Small intestine (tissue), 7 donors: ENCODE measurements at regions not wholly inside any gene's neighbourhood (a gene's known extent, or its start where the extent isn't known, plus 50 kb on each side); places are given as distances from the start of the nearest gene placed in this dataset.
"Not testable (repeated sequence)": the region's sequence is repeated elsewhere in the genome, so short reads cannot be mapped to it uniquely, and the experiment has no call there.

ENCODE experiments used
- DNase-seq, 2 donors: peaks; one replicate each; pipeline versions ENCODE4 v3.0.0 to v3.0.0-alpha.2; 2013
- FAIRE-seq: peaks from 2 replicates; lab custom pipeline; 2012; peaks lifted over from hg19 to GRCh38; lab: Jason Lieb, UNC
- H3K27ac ChIP-seq, 3 donors: one replicate each; pipeline ENCODE4 v1.5.1; 2013; ENCODE audit warnings: low read length in 2 of 3, mild to moderate bottlenecking in 2 of 3, control low read depth in 1 of 3, inconsistent platforms in 1 of 3, low read depth in 1 of 3, moderate library complexity in 1 of 3
- H3K27me3 ChIP-seq, 3 donors: one replicate each; pipeline ENCODE4 v1.6.1; 2013; ENCODE audit warnings: low read length in 3 of 3, inconsistent platforms in 1 of 3; ENCODE audit not compliant: control insufficient read depth in 3 of 3, insufficient read depth in 3 of 3
- H3K36me3 ChIP-seq, 3 donors: one replicate each; pipeline ENCODE4 v1.6.1; 2013; ENCODE audit warnings: low read length in 3 of 3, inconsistent platforms in 1 of 3, low read depth in 1 of 3, mild to moderate bottlenecking in 1 of 3, moderate library complexity in 1 of 3; ENCODE audit not compliant: control insufficient read depth in 3 of 3, insufficient read depth in 2 of 3
- H3K4me1 ChIP-seq, 3 donors: one replicate each; pipeline ENCODE4 v1.6.1; 2013; ENCODE audit warnings: low read length in 2 of 3, inconsistent platforms in 1 of 3, low read depth in 1 of 3, mild to moderate bottlenecking in 1 of 3, moderate library complexity in 1 of 3; ENCODE audit not compliant: control insufficient read depth in 3 of 3, insufficient read depth in 2 of 3
- H3K4me3 ChIP-seq, 3 donors: one replicate each; pipeline ENCODE4 v1.5.1; 2013; ENCODE audit warnings: low read length in 3 of 3, control low read depth in 1 of 3, inconsistent platforms in 1 of 3, low read depth in 1 of 3, mild to moderate bottlenecking in 1 of 3, moderate library complexity in 1 of 3
- H3K9me3 ChIP-seq, 2 donors: one replicate each; pipeline ENCODE4 v1.6.1; 2013; ENCODE audit warnings: low read depth in 1 of 2, low read length in 1 of 2; ENCODE audit not compliant: control insufficient read depth in 2 of 2, insufficient read depth in 1 of 2
- WGBS, 3 donors: extraction: QIAGEN DNeasy Blood & Tissue Kit; methylation state at CpG; one replicate each; pipeline ENCODE4 v1.1.7; 2013; 5-methylcytosine and 5-hydroxymethylcytosine counted together
- donor health status: healthy with polysubstance abuse.
- donor health status: control.
- donor health status: control.
- donor health status: Bipolar disorder and iron deficiency.
- donor health status: healthy.

- H3K27me3 ChIP-seq: peaks cover 0 to 3% (median 0%) of the 10 kb centered on the region in 3 donors
- WGBS, 3 donors: 85 to 91% (median 90%) methylated on average over 3 of the region's 3 CpGs
- H3K9me3 ChIP-seq: no peaks in the 10 kb centered on the region
- no peak overlapping the region for H3K4me3 ChIP-seq
- no peaks in the 10 kb centered on the region for H3K4me1 ChIP-seq
- DNase-seq: no peak
- H3K27ac ChIP-seq: no peak overlapping the region
- FAIRE-seq: no peak
- no peaks in the 10 kb centered on the region for H3K36me3 ChIP-seq
Observed at GRCh38 chr5:158496624-158497023, 603.1 kb downstream of the EBF1 start.

- no peak for FAIRE-seq
Observed at GRCh38 chr5:158494541-158494940, 605.2 kb downstream of the EBF1 start.

GRCh38 chr5:158494044-158494443, 605.7 kb downstream of the EBF1 start:
- not testable (repeated sequence) for FAIRE-seq, H3K9me3 ChIP-seq, H3K27ac ChIP-seq, H3K27me3 ChIP-seq, DNase-seq, H3K4me1 ChIP-seq, H3K36me3 ChIP-seq, H3K4me3 ChIP-seq
- 91 to 94% (median 91%) methylated on average over 2 of the region's 2 CpGs for WGBS, 3 donors

More at GRCh38 chr5:158494541-158494940, 605.2 kb downstream of the EBF1 start:
- peaks cover 0 to 9% (median 0%) of the 10 kb centered on the region in 3 donors for H3K27me3 ChIP-seq
- 90 to 92% (median 92%) methylated on average over 2 of the region's 2 CpGs for WGBS, 3 donors
- H3K4me3 ChIP-seq: no peak overlapping the region
- no peaks in the 10 kb centered on the region for H3K4me1 ChIP-seq
- no peaks in the 10 kb centered on the region for H3K36me3 ChIP-seq
- H3K9me3 ChIP-seq: no peaks in the 10 kb centered on the region
- DNase-seq: no peak
- H3K27ac ChIP-seq: no peak overlapping the region

- FAIRE-seq (no peak), DNase-seq (no peak)
- no peak overlapping the region for H3K27ac ChIP-seq
- WGBS, 3 donors: 70 to 74% (median 73%) methylated on average over 3 of the region's 3 CpGs
- no peak overlapping the region for H3K4me3 ChIP-seq
- H3K36me3 ChIP-seq: no peaks in the 10 kb centered on the region
- H3K9me3 ChIP-seq: no peaks in the 10 kb centered on the region
- peaks cover 0 to 9% (median 0%) of the 10 kb centered on the region in 3 donors for H3K27me3 ChIP-seq
- H3K4me1 ChIP-seq: no peaks in the 10 kb centered on the region
Observed at GRCh38 chr5:158492841-158493242, 606.9 kb downstream of the EBF1 start.

GRCh38 chr5:158492136-158492535, 607.6 kb downstream of the EBF1 start:
- Histone ChIP-seq H3K27me3 (peaks cover 0 to 9% (median 0%) of the 10 kb centered on the region in 3 donors), H3K27ac (no peak overlapping the region), H3K9me3 (no peaks in the 10 kb centered on the region), H3K4me3 (no peak overlapping the region), H3K36me3 (no peaks in the 10 kb centered on the region), H3K4me1 (no peaks in the 10 kb centered on the region)
- FAIRE-seq (no peak), DNase-seq (no peak)

GRCh38 chr5:158487664-158488063, 612.1 kb downstream of the EBF1 start:
- no peaks in the 10 kb centered on the region for H3K4me1 ChIP-seq
- FAIRE-seq: no peak
- peaks cover 0 to 6% (median 0%) of the 10 kb centered on the region in 3 donors for H3K27me3 ChIP-seq
- DNase-seq: no peak
- H3K9me3 ChIP-seq: no peaks in the 10 kb centered on the region
- no peaks in the 10 kb centered on the region for H3K36me3 ChIP-seq
- peak overlapping the region in 1 of 3 donors; percentile 4 for H3K27ac ChIP-seq
- no peak overlapping the region for H3K4me3 ChIP-seq
- 7 to 24% (median 8%) methylated on average over 1 of the region's 1 CpG for WGBS, 3 donors

- Histone ChIP-seq H3K9me3 (no peaks in the 10 kb centered on the region), H3K4me1 (no peaks in the 10 kb centered on the region), H3K36me3 (no peaks in the 10 kb centered on the region), H3K4me3 (no peak overlapping the region), H3K27me3 (peaks cover 0 to 6% (median 0%) of the 10 kb centered on the region in 3 donors), H3K27ac (no peak overlapping the region)
- no peak for DNase-seq
- WGBS, 3 donors: 56 to 61% (median 61%) methylated on average over 1 of the region's 1 CpG
- no peak for FAIRE-seq
Observed at GRCh38 chr5:158487156-158487555, 612.6 kb downstream of the EBF1 start.

- peaks cover 0 to 6% (median 0%) of the 10 kb centered on the region in 3 donors for H3K27me3 ChIP-seq
- no peaks in the 10 kb centered on the region for H3K9me3 ChIP-seq
- H3K4me3 ChIP-seq: no peak overlapping the region
- H3K36me3 ChIP-seq: no peaks in the 10 kb centered on the region
- no peak overlapping the region for H3K27ac ChIP-seq
- H3K4me1 ChIP-seq: no peaks in the 10 kb centered on the region
- FAIRE-seq: no peak
- no peak for DNase-seq
- WGBS, 3 donors: 60 to 75% (median 68%) methylated on average over 3 of the region's 3 CpGs
Observed at GRCh38 chr5:158486566-158486965, 613.1 kb downstream of the EBF1 start.

- no peaks in the 10 kb centered on the region for H3K36me3 ChIP-seq
- peaks cover 0 to under 1% (median 0%) of the 10 kb centered on the region in 3 donors for H3K27me3 ChIP-seq
- no peaks in the 10 kb centered on the region for H3K4me1 ChIP-seq
- H3K4me3 ChIP-seq: no peak overlapping the region
- DNase-seq: no peak
- WGBS, 3 donors: 60 to 72% (median 70%) methylated on average over 6 of the region's 6 CpGs
- H3K27ac ChIP-seq: peak overlapping the region in 1 of 3 donors; percentile 21
- FAIRE-seq: no peak
- no peaks in the 10 kb centered on the region for H3K9me3 ChIP-seq
Observed at GRCh38 chr5:158485604-158486081, 614.1 kb downstream of the EBF1 start.
